Neural progenitor cell (in vitro differentiated cells): ENCODE measurements at regions not wholly inside any gene's neighbourhood (a gene's known extent, or its start where the extent isn't known, plus 50 kb on each side); places are given as distances from the start of the nearest gene placed in this dataset.

Experiments used
- EZH2phosphoT487 ChIP-seq: fragments of 200-600 bp; sonication (generic); IDR thresholded peaks from 2 replicates; pipeline ENCODE4 v1.6.1; 2017; ENCODE audit warnings: antibody characterized with exemption
- TF ChIP-seq, protein P1 (sequence below): fragments of 200-600 bp; sonication (generic); IDR thresholded peaks from 2 replicates; pipeline ENCODE4 v1.5.1; 2017; ENCODE audit warnings: antibody characterized with exemption, mild to moderate bottlenecking

DNA sequence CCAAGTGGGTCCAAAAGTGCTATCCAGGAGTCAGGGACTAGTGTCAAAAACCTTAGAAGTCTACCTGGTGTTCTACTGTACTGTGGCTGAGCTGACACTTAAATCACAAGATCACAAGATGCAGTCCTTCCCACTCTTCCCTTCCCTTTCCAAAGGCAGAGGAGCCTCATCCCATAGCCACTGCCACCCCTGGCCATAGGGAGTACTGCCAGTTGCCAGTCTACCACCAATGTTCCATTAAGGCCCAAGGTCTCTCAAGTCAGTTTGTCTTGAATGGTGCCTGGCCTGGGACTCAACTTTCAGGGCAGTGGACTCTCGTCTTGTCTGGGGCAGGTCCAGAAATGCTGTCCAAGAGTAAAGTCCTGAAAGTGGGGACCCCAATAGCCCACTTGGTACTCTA lies 585.6 kb downstream of the NUP35 start:
- TF ChIP-seq, protein P1, sequence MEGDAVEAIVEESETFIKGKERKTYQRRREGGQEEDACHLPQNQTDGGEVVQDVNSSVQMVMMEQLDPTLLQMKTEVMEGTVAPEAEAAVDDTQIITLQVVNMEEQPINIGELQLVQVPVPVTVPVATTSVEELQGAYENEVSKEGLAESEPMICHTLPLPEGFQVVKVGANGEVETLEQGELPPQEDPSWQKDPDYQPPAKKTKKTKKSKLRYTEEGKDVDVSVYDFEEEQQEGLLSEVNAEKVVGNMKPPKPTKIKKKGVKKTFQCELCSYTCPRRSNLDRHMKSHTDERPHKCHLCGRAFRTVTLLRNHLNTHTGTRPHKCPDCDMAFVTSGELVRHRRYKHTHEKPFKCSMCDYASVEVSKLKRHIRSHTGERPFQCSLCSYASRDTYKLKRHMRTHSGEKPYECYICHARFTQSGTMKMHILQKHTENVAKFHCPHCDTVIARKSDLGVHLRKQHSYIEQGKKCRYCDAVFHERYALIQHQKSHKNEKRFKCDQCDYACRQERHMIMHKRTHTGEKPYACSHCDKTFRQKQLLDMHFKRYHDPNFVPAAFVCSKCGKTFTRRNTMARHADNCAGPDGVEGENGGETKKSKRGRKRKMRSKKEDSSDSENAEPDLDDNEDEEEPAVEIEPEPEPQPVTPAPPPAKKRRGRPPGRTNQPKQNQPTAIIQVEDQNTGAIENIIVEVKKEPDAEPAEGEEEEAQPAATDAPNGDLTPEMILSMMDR, result no peak
- TF ChIP-seq EZH2phosphoT487, result no peak
